NCI-H1092 treated with DMSO at 0.1 percent for 48 hours (cell line): ENCODE measurements at regions not wholly inside any gene's neighbourhood (a gene's known extent, or its start where the extent isn't known, plus 50 kb on each side); places are given as distances from the start of the nearest gene placed in this dataset.

Source experiments
- DNase-seq: peaks from one replicate; lab custom pipeline; 2025; lab: John Stamatoyannopoulos, UW

GRCh38 chr21:16912075-16912474 lies 600.8 kb upstream of the CXADR start:
- no peak for DNase-seq

- no peak for DNase-seq
Measured at GRCh38 chr21:16913010-16913409, 599.8 kb upstream of the CXADR start.

- DNase-seq = no peak
Measured at GRCh38 chr21:16928439-16928838, 584.4 kb upstream of the CXADR start.

- DNase-seq = no peak
Measured at GRCh38 chr21:16932314-16932713, 580.5 kb upstream of the CXADR start.

- no peak for DNase-seq
Measured at GRCh38 chr21:16942703-16943102, 570.1 kb upstream of the CXADR start.

- no peak for DNase-seq
Measured at GRCh38 chr21:16943231-16943630, 569.6 kb upstream of the CXADR start.

- DNase-seq = no peak
Measured at GRCh38 chr21:16945580-16945979, 567.3 kb upstream of the CXADR start.

- DNase-seq = no peak
Measured at GRCh38 chr21:16956824-16957223, 556.0 kb upstream of the CXADR start.

- DNase-seq = no peak
Measured at GRCh38 chr21:16965424-16965823, 547.4 kb upstream of the CXADR start.

- DNase-seq = no peak
Measured at GRCh38 chr21:16968436-16968835, 544.4 kb upstream of the CXADR start.

- DNase-seq = no peak
Measured at GRCh38 chr21:16969636-16970035, 543.2 kb upstream of the CXADR start.

- DNase-seq = no peak
Measured at GRCh38 chr21:16974060-16974459, 538.8 kb upstream of the CXADR start.

GRCh38 chr21:16976193-16976592 lies 536.6 kb upstream of the CXADR start:
- no peak for DNase-seq

- no peak for DNase-seq
Measured at GRCh38 chr21:16978309-16978895, 534.4 kb upstream of the CXADR start.

GRCh38 chr21:16979574-16979973 lies 533.3 kb upstream of the CXADR start:
- DNase-seq = no peak

GRCh38 chr21:16983420-16983819 lies 529.4 kb upstream of the CXADR start:
- no peak for DNase-seq

- no peak for DNase-seq
Measured at GRCh38 chr21:16992448-16992847, 520.4 kb upstream of the CXADR start.

- no peak for DNase-seq
Measured at GRCh38 chr21:16993416-16994038, 519.3 kb upstream of the CXADR start.

GRCh38 chr21:17002594-17003257 lies 510.1 kb upstream of the CXADR start:
- DNase-seq = no peak

- DNase-seq = no peak
Measured at GRCh38 chr21:17003258-17003615, 509.6 kb upstream of the CXADR start.

GRCh38 chr21:17003763-17004373 lies 509.0 kb upstream of the CXADR start:
- DNase-seq = no peak

- DNase-seq = no peak
Measured at GRCh38 chr21:17032141-17032655, 480.6 kb upstream of the CXADR start.

- peak; percentile 31 for DNase-seq
Measured at GRCh38 chr21:17044696-17045095, 468.1 kb upstream of the CXADR start.
